HL-60 (cell line): ENCODE measurements at regions not wholly inside any gene's neighbourhood (a gene's known extent, or its start where the extent isn't known, plus 50 kb on each side); places are given as distances from the start of the nearest gene placed in this dataset.

ENCODE experiments used
- DNase-seq, 2 experiments: peaks; one replicate each; pipeline ENCODE4 v3.0.0-alpha.2; 2010 to 2020; ENCODE audit warnings: low read depth in 1 of 2, low spot score in 1 of 2
- H3K27ac ChIP-seq: fragments of 250-450 bp; sonication (Bioruptor Pico); replicated peaks from 2 replicates; pipeline ENCODE4 v1.5.1; 2020; ENCODE audit warnings: mild to moderate bottlenecking, moderate library complexity
- H3K27me3 ChIP-seq: fragments of 250-450 bp; sonication (Bioruptor Pico); 2 replicates; pipeline ENCODE4 v1.5.1; 2021; ENCODE audit warnings: mild to moderate bottlenecking, moderate library complexity; ENCODE audit not compliant: insufficient read depth, poor library complexity, severe bottlenecking
- H3K4me3 ChIP-seq: replicated peaks from 2 replicates; pipeline ENCODE4 v1.5.1; 2011; ENCODE audit warnings: mild to moderate bottlenecking, control low read depth, low read length; ENCODE audit not compliant: insufficient read depth
- GABPA ChIP-seq: IDR thresholded peaks from 2 replicates; pipeline ENCODE4 v1.6.1; 2012; ENCODE audit warnings: low read depth
- POLR2AphosphoS5 ChIP-seq: IDR thresholded peaks from 2 replicates; pipeline ENCODE4 v1.6.1; 2012; ENCODE audit warnings: low read depth
- SPI1 ChIP-seq: IDR thresholded peaks from 2 replicates; pipeline ENCODE4 v1.6.1; 2012; ENCODE audit warnings: low read depth, mild to moderate bottlenecking, borderline replicate concordance
- TF ChIP-seq, protein P1 (sequence below): IDR thresholded peaks from 2 replicates; pipeline ENCODE4 v1.6.1; 2012; ENCODE audit warnings: low read depth; ENCODE audit not compliant: insufficient replicate concordance
- TF ChIP-seq, protein P2 (sequence below): IDR thresholded peaks from one replicate; pipeline ENCODE4 v1.5.1; 2011; ENCODE audit warnings: low read length, control low read depth, inconsistent platforms; ENCODE audit not compliant: insufficient read depth

GRCh38 chr14:42469637-42470426 lies 863.2 kb downstream of the LRFN5 start:
- no peak for DNase-seq
- no peak overlapping the region for H3K4me3 ChIP-seq
- TF ChIP-seq, protein P1, sequence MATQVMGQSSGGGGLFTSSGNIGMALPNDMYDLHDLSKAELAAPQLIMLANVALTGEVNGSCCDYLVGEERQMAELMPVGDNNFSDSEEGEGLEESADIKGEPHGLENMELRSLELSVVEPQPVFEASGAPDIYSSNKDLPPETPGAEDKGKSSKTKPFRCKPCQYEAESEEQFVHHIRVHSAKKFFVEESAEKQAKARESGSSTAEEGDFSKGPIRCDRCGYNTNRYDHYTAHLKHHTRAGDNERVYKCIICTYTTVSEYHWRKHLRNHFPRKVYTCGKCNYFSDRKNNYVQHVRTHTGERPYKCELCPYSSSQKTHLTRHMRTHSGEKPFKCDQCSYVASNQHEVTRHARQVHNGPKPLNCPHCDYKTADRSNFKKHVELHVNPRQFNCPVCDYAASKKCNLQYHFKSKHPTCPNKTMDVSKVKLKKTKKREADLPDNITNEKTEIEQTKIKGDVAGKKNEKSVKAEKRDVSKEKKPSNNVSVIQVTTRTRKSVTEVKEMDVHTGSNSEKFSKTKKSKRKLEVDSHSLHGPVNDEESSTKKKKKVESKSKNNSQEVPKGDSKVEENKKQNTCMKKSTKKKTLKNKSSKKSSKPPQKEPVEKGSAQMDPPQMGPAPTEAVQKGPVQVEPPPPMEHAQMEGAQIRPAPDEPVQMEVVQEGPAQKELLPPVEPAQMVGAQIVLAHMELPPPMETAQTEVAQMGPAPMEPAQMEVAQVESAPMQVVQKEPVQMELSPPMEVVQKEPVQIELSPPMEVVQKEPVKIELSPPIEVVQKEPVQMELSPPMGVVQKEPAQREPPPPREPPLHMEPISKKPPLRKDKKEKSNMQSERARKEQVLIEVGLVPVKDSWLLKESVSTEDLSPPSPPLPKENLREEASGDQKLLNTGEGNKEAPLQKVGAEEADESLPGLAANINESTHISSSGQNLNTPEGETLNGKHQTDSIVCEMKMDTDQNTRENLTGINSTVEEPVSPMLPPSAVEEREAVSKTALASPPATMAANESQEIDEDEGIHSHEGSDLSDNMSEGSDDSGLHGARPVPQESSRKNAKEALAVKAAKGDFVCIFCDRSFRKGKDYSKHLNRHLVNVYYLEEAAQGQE: no peak
- no peak for TF ChIP-seq SPI1
- TF ChIP-seq, protein P2, sequence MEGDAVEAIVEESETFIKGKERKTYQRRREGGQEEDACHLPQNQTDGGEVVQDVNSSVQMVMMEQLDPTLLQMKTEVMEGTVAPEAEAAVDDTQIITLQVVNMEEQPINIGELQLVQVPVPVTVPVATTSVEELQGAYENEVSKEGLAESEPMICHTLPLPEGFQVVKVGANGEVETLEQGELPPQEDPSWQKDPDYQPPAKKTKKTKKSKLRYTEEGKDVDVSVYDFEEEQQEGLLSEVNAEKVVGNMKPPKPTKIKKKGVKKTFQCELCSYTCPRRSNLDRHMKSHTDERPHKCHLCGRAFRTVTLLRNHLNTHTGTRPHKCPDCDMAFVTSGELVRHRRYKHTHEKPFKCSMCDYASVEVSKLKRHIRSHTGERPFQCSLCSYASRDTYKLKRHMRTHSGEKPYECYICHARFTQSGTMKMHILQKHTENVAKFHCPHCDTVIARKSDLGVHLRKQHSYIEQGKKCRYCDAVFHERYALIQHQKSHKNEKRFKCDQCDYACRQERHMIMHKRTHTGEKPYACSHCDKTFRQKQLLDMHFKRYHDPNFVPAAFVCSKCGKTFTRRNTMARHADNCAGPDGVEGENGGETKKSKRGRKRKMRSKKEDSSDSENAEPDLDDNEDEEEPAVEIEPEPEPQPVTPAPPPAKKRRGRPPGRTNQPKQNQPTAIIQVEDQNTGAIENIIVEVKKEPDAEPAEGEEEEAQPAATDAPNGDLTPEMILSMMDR: no peak

DNA sequence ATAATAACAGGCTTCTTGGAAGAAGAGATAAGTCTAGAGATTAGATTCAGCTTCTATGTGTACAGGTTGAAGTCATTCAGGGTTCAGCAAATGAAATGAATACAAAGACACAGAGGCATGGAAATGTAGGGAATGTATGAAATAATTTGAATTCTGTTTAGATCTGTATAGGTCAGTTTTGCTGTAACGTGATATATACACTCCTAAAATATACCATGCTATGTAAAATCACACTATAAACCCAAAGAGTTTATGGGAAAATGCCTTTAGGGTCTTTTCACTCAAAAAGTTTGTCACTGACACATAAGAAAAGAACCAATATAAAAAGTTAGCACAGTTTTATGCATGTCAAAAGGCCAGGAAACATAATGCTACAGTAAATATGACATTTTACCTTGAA lies 854.0 kb downstream of the LRFN5 start:
- Histone ChIP-seq H3K27me3 (no peaks in the 10 kb centered on the region), H3K27ac (no peak overlapping the region), H3K4me3 (no peak overlapping the region)
- no peak for DNase-seq
- TF ChIP-seq GABPA (no peak), SPI1 (no peak), POLR2AphosphoS5 (no peak)
- TF ChIP-seq, protein P1: no peak
- TF ChIP-seq, protein P2: no peak

More at GRCh38 chr14:42469637-42470426, 863.2 kb downstream of the LRFN5 start:
- Histone ChIP-seq H3K27me3 (no peaks in the 10 kb centered on the region), H3K27ac (no peak overlapping the region)

GRCh38 chr14:42459171-42459685 lies 852.6 kb downstream of the LRFN5 start:
- TF ChIP-seq, protein P2: no peak
- TF ChIP-seq, protein P1: no peak
- TF ChIP-seq POLR2AphosphoS5: no peak
- TF ChIP-seq SPI1: no peak
- no peak for TF ChIP-seq GABPA
- Histone ChIP-seq H3K27ac (no peak overlapping the region), H3K27me3 (no peaks in the 10 kb centered on the region), H3K4me3 (no peak overlapping the region)
- DNase-seq: no peak
